ENCODE measurements at regions not wholly inside any gene's neighbourhood (a gene's known extent, or its start where the extent isn't known, plus 50 kb on each side); places are given as distances from the start of the nearest gene placed in this dataset.

DNA sequence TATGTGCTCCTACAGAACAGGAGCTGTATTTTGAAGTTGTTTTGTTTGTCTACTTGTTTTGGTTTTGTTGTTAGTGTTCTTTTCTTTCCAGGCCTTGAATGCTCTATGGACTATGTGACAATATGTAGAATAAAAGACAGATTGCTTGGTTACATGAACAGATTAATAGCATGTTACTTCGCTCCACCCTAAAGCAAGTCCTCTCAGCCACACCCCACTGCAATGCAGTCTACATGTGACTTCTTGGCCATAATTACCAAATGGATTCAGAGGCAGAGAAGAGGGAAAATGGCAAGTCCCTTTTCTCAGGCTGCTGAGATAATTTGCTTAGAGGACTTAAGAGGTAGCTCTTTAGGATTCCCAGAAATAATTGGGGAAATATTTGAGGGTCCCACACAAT lies 123.2 kb upstream of the CYP1B1 start:
- TF ChIP-seq, protein P1, sequence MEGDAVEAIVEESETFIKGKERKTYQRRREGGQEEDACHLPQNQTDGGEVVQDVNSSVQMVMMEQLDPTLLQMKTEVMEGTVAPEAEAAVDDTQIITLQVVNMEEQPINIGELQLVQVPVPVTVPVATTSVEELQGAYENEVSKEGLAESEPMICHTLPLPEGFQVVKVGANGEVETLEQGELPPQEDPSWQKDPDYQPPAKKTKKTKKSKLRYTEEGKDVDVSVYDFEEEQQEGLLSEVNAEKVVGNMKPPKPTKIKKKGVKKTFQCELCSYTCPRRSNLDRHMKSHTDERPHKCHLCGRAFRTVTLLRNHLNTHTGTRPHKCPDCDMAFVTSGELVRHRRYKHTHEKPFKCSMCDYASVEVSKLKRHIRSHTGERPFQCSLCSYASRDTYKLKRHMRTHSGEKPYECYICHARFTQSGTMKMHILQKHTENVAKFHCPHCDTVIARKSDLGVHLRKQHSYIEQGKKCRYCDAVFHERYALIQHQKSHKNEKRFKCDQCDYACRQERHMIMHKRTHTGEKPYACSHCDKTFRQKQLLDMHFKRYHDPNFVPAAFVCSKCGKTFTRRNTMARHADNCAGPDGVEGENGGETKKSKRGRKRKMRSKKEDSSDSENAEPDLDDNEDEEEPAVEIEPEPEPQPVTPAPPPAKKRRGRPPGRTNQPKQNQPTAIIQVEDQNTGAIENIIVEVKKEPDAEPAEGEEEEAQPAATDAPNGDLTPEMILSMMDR (IDR thresholded peaks at IDR 0.05), result no peak
- no peak for TF ChIP-seq POLR2A (IDR thresholded peaks at IDR 0.05)
